NOMO-1 treated with DMSO at 0.1 percent for 48 hours (cell line): ENCODE measurements at regions not wholly inside any gene's neighbourhood (a gene's known extent, or its start where the extent isn't known, plus 50 kb on each side); places are given as distances from the start of the nearest gene placed in this dataset.
"Not testable (repeated sequence)": the region's sequence is repeated elsewhere in the genome, so short reads cannot be mapped to it uniquely, and the experiment has no call there.

Experiments used
- DNase-seq: peaks from one replicate; lab custom pipeline; 2025; ENCODE audit not compliant: unreplicated experiment; lab: John Stamatoyannopoulos, UW

DNA sequence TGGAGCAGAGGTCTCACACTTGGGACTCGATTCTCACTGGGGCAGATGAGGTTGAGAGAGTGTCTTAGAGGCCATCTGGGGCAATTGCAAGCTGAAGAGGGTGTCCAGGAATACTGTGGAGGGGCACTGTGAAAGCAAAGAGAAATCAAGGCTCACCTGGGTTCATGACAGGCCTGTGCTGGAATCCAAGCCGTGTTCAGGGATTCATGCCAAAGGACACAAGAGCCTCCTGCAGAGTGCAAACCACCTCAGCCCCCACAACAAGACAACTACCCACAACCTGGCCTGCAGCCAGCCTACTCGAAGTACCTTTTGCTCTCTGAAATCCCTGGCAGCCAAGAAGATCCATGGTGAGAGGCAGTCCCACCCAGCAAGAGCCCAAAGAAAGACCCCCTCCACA is 2334.2 kb downstream of the TP53TG3F start:
- no peak for DNase-seq

DNA sequence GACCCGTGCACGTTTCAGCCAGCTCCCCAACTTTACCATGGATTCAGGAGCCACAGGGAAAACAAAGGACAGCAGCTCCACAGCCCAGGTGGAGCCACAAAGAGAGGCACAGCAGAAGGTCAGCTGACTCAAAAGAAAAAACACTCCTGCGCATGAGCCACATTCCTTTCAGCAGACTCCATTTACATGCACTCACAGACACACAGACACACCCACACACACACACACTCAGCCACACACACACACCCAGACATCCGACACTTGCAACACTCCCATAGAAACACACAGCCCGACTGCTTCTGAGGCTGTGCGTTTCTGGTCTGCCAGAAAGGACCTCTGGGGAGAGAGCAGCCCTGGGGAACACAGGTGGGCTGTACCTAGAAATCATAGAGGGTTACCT is 2335.5 kb downstream of the TP53TG3F start:
- no peak for DNase-seq

GRCh38 chr16:35795361-35796029 is 2336.1 kb downstream of the TP53TG3F start:
- DNase-seq, result no peak

DNA sequence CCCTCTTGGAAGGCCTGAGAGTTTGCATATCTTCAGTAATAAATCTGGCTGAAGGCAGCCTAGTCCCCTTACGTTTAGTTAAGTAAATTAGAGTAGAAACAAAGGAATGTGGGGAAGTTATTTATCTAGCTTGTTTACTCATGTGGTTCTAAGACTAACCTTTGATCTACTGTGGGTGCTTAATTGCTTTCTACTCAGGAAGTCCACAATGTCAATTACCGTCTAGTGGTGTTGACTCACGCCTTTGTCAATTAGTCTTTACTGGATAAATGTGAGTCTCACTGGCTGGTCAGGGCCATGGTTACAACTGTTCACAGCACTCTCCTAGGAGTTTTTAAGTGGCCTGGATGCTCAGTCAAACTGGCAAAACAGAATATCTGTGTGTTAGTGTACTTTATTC is 2338.4 kb downstream of the TP53TG3F start:
- DNase-seq, result no peak

DNA sequence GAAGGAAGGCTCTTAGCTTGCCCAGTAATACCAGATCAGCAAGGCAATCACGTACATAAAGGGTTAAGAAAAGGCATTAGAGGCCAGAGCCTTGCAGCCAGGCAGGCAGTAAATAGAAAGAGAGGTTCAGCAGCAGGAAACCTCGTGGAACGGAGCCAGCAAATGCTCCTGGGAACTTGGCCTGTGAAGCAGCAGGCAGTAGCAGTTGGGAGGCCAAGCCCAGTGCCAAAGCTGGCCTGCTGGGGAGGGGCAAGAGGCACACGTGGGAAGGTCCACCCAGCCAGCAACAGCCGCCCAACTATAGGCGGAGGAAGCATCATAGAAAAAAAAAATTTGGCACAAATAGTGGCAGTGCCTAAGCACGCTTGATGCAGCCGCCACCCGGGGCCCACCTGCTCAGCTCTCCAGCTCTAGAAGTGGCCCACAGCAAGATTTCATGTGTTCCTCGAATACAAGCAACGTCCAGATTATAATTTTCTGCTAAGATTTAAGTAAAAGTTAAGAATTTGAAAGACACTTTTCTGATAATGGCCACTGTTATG is 2339.5 kb downstream of the TP53TG3F start:
- no peak for DNase-seq

DNA sequence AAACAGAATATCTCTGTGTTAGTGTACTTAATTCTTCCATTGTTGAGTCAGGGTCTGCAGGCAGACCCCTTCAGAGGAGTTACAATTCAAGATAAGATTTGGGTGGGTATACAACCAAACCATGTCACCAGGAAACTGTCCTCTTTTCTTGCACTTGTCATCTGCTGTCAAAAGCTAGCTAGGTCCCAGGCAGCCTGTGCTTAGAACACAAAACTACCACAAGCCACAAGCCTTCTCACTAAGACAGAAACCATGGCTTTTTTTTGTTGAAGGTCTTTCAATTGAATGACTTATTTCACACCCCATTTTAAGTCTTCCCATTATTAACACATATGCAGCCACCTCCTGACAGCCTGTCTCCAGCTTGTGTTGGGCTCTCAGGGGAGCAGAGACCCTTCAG is 2345.1 kb downstream of the TP53TG3F start:
- not testable (repeated sequence) for DNase-seq

GRCh38 chr16:35823342-35823741 is 2363.9 kb downstream of the TP53TG3F start:
- no peak for DNase-seq

GRCh38 chr16:35841632-35842031 is 2382.2 kb downstream of the TP53TG3F start:
- DNase-seq, result no peak

GRCh38 chr16:35862242-35862641 is 2402.8 kb downstream of the TP53TG3F start:
- peak; percentile 64 for DNase-seq

DNA sequence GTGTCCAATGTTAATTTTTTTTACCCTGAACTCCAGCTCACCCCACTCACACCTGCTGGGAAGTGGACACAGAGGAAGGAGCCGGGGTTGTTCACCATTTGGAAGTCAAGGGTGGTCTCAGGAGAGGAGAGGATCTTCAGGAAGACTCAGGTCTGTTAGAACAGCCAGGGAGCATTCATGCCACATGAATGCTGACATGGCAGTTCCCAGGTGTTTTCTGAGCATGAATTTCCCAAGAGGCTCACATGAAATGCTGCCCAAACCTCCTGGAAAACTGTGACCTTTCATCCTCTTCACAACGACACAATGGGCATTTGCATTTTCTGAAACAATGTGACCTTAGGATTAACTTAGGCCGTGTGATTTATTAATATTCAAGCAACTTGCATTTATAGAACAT is 2409.2 kb downstream of the TP53TG3F start:
- DNase-seq, result no peak

- DNase-seq, result no peak
These were observed 2414.1 kb downstream of the TP53TG3F start for GRCh38 chr16:35873472-35873871.

DNA sequence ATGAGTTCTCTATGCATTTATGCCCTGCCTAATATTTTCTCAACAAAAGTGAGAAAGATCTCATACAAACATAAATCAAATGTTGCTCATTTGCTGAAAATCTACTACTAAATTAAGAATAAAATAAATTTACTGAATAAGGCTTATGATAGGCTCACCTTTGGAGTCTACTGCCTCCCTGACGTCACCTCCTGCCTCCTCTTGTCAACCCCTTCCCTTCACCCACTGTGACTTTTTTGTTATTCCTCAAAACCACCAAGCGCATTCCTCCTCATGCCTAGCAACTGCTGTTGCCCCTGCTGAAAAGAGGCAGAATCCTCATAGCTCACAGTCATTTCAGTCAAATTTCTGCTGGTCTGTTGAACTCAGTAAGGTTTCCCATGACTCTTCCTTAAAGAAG is 2422.2 kb downstream of the TP53TG3F start:
- no peak for DNase-seq

DNA sequence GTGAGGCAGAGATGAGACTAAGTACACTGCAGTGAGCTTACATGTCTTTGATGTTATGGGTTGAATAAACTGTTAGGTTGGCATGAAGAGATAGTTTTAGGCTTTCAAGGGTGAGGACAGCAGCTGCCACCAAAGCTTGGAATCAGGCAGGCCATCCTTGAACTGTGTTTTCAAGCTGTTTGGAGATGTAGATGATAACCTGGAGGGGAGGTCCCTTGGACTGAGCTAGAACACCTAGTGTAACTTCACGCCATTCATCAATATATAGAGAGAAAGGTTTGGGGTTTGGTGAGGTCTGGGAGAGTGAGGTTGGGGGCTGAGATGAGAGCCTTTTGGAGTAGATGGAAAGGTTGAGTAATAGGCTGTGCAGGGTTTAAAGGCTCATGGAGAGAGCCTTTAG is 2447.0 kb downstream of the TP53TG3F start:
- no peak for DNase-seq

- no peak for DNase-seq
These were observed 2448.7 kb downstream of the TP53TG3F start for GRCh38 chr16:35908152-35908551.

DNA sequence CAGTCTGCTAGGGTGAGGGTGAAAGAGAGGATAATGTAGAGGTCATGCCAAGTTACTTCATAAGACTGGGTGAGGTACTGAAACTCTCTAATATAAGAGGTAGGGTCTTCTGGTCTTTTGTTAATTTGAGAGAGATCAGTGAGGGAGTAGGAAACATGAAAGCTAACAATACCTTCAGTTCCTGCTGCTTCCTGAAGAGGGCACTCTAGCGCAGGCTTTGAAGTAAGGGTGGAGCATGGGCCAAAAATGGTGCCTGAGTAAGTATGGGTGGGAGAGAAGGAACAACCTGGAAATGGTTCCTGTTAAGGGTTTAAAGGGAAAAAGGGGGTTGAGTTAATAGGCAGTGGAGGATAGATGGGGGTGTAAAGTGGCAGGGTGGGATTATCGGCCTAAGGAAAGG is 2449.5 kb downstream of the TP53TG3F start:
- peak; percentile 3 for DNase-seq

- no peak for DNase-seq
These were observed 2450.0 kb downstream of the TP53TG3F start for GRCh38 chr16:35909351-35909954.

- no peak for DNase-seq
These were observed 2451.0 kb downstream of the TP53TG3F start for GRCh38 chr16:35910409-35910808.

DNA sequence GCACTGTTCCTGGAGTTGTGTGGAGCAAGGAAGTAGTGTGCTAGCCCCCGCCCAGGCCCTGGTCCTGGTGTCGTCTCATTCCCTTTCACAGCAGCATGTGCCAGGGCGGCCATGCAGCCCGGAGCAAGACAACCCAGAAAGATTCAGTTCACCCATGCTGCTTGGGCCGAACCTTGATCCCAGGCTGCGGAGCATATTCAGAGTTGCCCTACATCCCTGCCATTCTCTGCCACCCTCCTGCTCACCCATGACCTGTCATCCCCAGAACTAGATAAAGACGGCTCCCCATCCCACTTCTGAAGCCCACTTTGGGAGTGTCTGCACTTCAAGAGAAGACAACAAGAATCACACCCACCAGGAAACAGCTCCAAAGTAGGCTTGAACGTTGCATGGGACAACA is 2452.5 kb downstream of the TP53TG3F start:
- no peak for DNase-seq

DNA sequence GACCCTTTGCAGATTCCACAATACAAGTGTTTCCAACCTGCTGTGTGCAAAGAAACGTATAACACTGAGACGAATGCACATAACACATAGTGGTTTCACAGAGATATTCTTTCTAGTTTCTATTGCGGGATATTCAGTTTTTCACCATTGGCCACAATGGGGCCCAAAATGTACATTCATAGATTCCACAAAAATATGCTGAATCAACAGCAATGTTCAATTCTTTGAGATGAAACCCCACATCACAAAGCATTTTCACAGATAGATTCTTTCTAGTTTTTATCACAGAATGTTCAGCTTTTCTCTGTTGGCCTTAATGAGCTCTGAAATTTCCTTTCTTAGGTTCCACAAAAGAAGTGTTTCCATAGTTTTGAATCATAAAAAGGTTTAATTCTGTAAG is 2472.3 kb downstream of the TP53TG3F start:
- no peak for DNase-seq
